Stimulated activated CD4-positive, alpha-beta T cell treated with anti-CD3 and anti-CD28 coated beads, TNF-alpha, amount 100 ng/mL, for 4 hours (primary cell): ENCODE measurements at regions not wholly inside any gene's neighbourhood (a gene's known extent, or its start where the extent isn't known, plus 50 kb on each side); places are given as distances from the start of the nearest gene placed in this dataset.

Experiments used
- DNase-seq, 3 experiments: peaks; one replicate each; pipeline ENCODE4 v3.0.0-alpha.2; 2020; ENCODE audit warnings: low read depth in 3 of 3

- no peak for DNase-seq
These were observed 341.3 kb downstream of the SMOC2 start for GRCh38 chr6:168782187-168782751.

GRCh38 chr6:168778201-168778600 lies 337.2 kb downstream of the SMOC2 start:
- no peak for DNase-seq

GRCh38 chr6:168774381-168774780 lies 333.4 kb downstream of the SMOC2 start:
- no peak for DNase-seq

- no peak for DNase-seq
These were observed 332.8 kb downstream of the SMOC2 start for GRCh38 chr6:168773788-168774187.

GRCh38 chr6:168765752-168766151 lies 324.8 kb downstream of the SMOC2 start:
- no peak for DNase-seq

- DNase-seq, result no peak
These were observed 315.1 kb downstream of the SMOC2 start for GRCh38 chr6:168756009-168756634.

GRCh38 chr6:168746643-168747042 lies 305.7 kb downstream of the SMOC2 start:
- DNase-seq, result no peak

- DNase-seq, result no peak
These were observed 305.0 kb downstream of the SMOC2 start for GRCh38 chr6:168746013-168746412.

GRCh38 chr6:168744861-168745260 lies 303.9 kb downstream of the SMOC2 start:
- DNase-seq, result no peak

- no peak for DNase-seq
These were observed 301.2 kb downstream of the SMOC2 start for GRCh38 chr6:168741942-168742782.

GRCh38 chr6:168741305-168741704 lies 300.3 kb downstream of the SMOC2 start:
- no peak for DNase-seq

- no peak for DNase-seq
These were observed 298.4 kb downstream of the SMOC2 start for GRCh38 chr6:168739381-168739780.

GRCh38 chr6:168737481-168737880 lies 296.5 kb downstream of the SMOC2 start:
- DNase-seq, result no peak

GRCh38 chr6:168737014-168737413 lies 296.0 kb downstream of the SMOC2 start:
- DNase-seq, result no peak

GRCh38 chr6:168736039-168736438 lies 295.1 kb downstream of the SMOC2 start:
- DNase-seq, result no peak

GRCh38 chr6:168735268-168735949 lies 294.4 kb downstream of the SMOC2 start:
- DNase-seq, result no peak

GRCh38 chr6:168734523-168734922 lies 293.5 kb downstream of the SMOC2 start:
- no peak for DNase-seq

- DNase-seq, result no peak
These were observed 291.7 kb downstream of the SMOC2 start for GRCh38 chr6:168732676-168733075.

- DNase-seq, result no peak
These were observed 290.1 kb downstream of the SMOC2 start for GRCh38 chr6:168730931-168731716.

- DNase-seq, result no peak
These were observed 287.1 kb downstream of the SMOC2 start for GRCh38 chr6:168728056-168728455.

GRCh38 chr6:168726312-168726856 lies 285.4 kb downstream of the SMOC2 start:
- no peak for DNase-seq
